OCI-LY1 (cell line): ENCODE measurements at regions not wholly inside any gene's neighbourhood (a gene's known extent, or its start where the extent isn't known, plus 50 kb on each side); places are given as distances from the start of the nearest gene placed in this dataset.

Experiments
- H2AFZ ChIP-seq: fragments of 200-600 bp; sonication (generic), shearing (Covaris generic); 2 replicates; pipeline ENCODE4 v1.6.0; 2014; ENCODE audit warnings: antibody characterized with exemption, mild to moderate bottlenecking, low read length
- H3F3A ChIP-seq: fragments of 200-600 bp; sonication (generic), shearing (Covaris generic); 2 replicates; pipeline ENCODE4 v1.6.0; 2014; ENCODE audit warnings: mild to moderate bottlenecking, antibody characterized with exemption, low read length, moderate library complexity; ENCODE audit not compliant: insufficient read depth
- H3K27ac ChIP-seq: fragments of 200-600 bp; sonication (generic); 2 replicates; pipeline ENCODE4 v1.5.1; 2014; ENCODE audit warnings: low read length, mixed run types, mild to moderate bottlenecking, low read depth; ENCODE audit not compliant: poor library complexity, severe bottlenecking
- H3K27me3 ChIP-seq: fragments of 200-600 bp; sonication (generic); 2 replicates; pipeline ENCODE4 v1.6.0; 2014; ENCODE audit warnings: antibody characterized with exemption, mild to moderate bottlenecking, low read length, moderate library complexity; ENCODE audit not compliant: insufficient read depth
- H3K36me3 ChIP-seq: fragments of 200-600 bp; sonication (generic); 2 replicates; pipeline ENCODE4 v1.6.1; 2014; ENCODE audit warnings: mild to moderate bottlenecking, antibody characterized with exemption, low read length, moderate library complexity, mixed read lengths; ENCODE audit not compliant: insufficient read depth
- H3K4me1 ChIP-seq: fragments of 200-600 bp; sonication (generic); 2 replicates; pipeline ENCODE4 v1.5.1; 2014; ENCODE audit warnings: mild to moderate bottlenecking, low read length, moderate library complexity; ENCODE audit not compliant: insufficient read depth, severe bottlenecking
- H3K4me2 ChIP-seq: fragments of 200-600 bp; sonication (generic), shearing (Covaris generic); 2 replicates; pipeline ENCODE4 v1.6.1; 2014; ENCODE audit warnings: low read length
- H3K4me3 ChIP-seq: fragments of 200-600 bp; sonication (generic); 2 replicates; pipeline ENCODE4 v1.5.1; 2014; ENCODE audit warnings: low read length, low read depth, mild to moderate bottlenecking, mixed read lengths; ENCODE audit not compliant: poor library complexity, severe bottlenecking
- H3K79me2 ChIP-seq: fragments of 200-600 bp; shearing (Covaris generic); 2 replicates; pipeline ENCODE4 v1.6.1; 2016; ENCODE audit warnings: mixed run types, low read length, mixed read lengths; ENCODE audit not compliant: insufficient read depth
- H3K9ac ChIP-seq: fragments of 200-600 bp; sonication (generic), shearing (Covaris generic); 2 replicates; pipeline ENCODE4 v1.6.1; 2014; ENCODE audit warnings: mild to moderate bottlenecking, low read length, mixed read lengths
- H3K9me2 ChIP-seq: fragments of 200-600 bp; sonication (generic), shearing (Covaris generic); 2 replicates; pipeline ENCODE4 v1.6.1; 2014; ENCODE audit warnings: low read depth, mild to moderate bottlenecking, low read length, mixed read lengths
- H3K9me3 ChIP-seq: fragments of 200-600 bp; shearing (Covaris generic); 2 replicates; pipeline ENCODE4 v1.6.1; 2014; ENCODE audit warnings: low read length, mixed read lengths
- H4K20me1 ChIP-seq: fragments of 200-600 bp; sonication (generic), shearing (Covaris generic); 2 replicates; pipeline ENCODE4 v1.6.0; 2016; ENCODE audit warnings: mild to moderate bottlenecking, low read length; ENCODE audit not compliant: insufficient read depth
- CTCF ChIP-seq: fragments of 200-600 bp; sonication (generic), shearing (Covaris generic); IDR thresholded peaks from 2 replicates; pipeline ENCODE4 v1.5.1; 2017; ENCODE audit warnings: mild to moderate bottlenecking, antibody characterized with exemption, low read length, moderate library complexity, mixed read lengths
- EZH2 ChIP-seq: fragments of 200-600 bp; sonication (generic), shearing (Covaris generic); IDR thresholded peaks from 2 replicates; pipeline ENCODE4 v1.8.0; 2017; ENCODE audit warnings: borderline replicate concordance, mixed run types, mild to moderate bottlenecking, antibody characterized with exemption, low read length, moderate library complexity, mixed read lengths

DNA sequence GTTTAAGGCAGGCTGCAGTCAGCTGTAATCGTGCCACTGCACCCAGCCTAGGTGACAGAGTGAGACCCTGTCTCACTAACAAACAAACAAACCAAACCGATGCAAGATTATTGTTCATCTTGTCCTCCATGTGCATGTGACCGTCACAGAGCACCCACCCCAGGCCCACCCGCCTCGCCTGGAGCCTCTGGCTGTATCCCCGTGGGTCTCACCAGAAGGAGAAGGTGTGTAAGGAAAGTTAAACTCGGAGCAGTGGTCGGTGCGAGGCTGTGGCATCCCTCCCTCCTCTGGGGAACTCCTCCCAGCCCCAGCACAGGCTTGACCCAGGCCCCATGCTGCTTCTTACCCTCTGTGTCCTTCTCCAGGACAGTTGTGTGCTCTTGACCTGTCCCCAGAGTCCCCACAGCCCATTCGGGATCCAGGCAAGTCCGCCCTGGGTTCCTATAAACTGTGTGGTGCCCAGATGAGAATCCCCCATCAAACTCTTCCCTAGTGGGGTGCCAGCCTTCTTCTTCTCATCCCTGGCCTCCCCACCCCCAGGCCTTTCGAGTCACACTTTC is 318.4 kb downstream of the AJAP1 start:
- no peak overlapping the region for H3K9ac ChIP-seq

GRCh38 chr1:4971666-4972065 is 317.3 kb downstream of the AJAP1 start:
- no peak overlapping the region for H3K4me2 ChIP-seq

More for the DNA sequence above, 318.4 kb downstream of the AJAP1 start:
- H3K9me3 ChIP-seq = no peaks in the 10 kb centered on the region
- no peaks in the 10 kb centered on the region for H4K20me1 ChIP-seq
- H3K36me3 ChIP-seq = no peaks in the 10 kb centered on the region
- no peaks in the 10 kb centered on the region for H3F3A ChIP-seq
- no peak overlapping the region for H3K27ac ChIP-seq
- H3K4me2 ChIP-seq = no peak overlapping the region
- H3K4me3 ChIP-seq = no peak overlapping the region
- H3K4me1 ChIP-seq = no peaks in the 10 kb centered on the region
- peaks cover 3% of the 10 kb centered on the region; the same call in 1 of the 2 replicates for H3K27me3 ChIP-seq
- no peaks in the 10 kb centered on the region for H3K9me2 ChIP-seq
- H2AFZ ChIP-seq = no peak overlapping the region
- no peaks in the 10 kb centered on the region for H3K79me2 ChIP-seq
- TF ChIP-seq EZH2 (no peak), CTCF (no peak)

GRCh38 chr1:4970532-4970931 is 316.1 kb downstream of the AJAP1 start:
- Histone ChIP-seq H3K4me2 (no peak overlapping the region), H2AFZ (no peak overlapping the region), H3K4me1 (no peaks in the 10 kb centered on the region), H3K9me3 (no peaks in the 10 kb centered on the region), H3K79me2 (no peaks in the 10 kb centered on the region), H3K9ac (no peak overlapping the region), H3K9me2 (no peaks in the 10 kb centered on the region), H3F3A (no peaks in the 10 kb centered on the region), H4K20me1 (no peaks in the 10 kb centered on the region), H3K4me3 (no peak overlapping the region), H3K36me3 (no peaks in the 10 kb centered on the region), H3K27ac (no peak overlapping the region), H3K27me3 (peaks cover 3% of the 10 kb centered on the region; the same call in 1 of the 2 replicates)
- TF ChIP-seq EZH2 (no peak), CTCF (no peak)

More at GRCh38 chr1:4971666-4972065, 317.3 kb downstream of the AJAP1 start:
- H3K27me3 ChIP-seq = peaks cover 3% of the 10 kb centered on the region; the same call in 1 of the 2 replicates
- no peaks in the 10 kb centered on the region for H3K79me2 ChIP-seq
- H3F3A ChIP-seq = no peaks in the 10 kb centered on the region
- no peak overlapping the region for H3K27ac ChIP-seq
- H3K9ac ChIP-seq = no peak overlapping the region
- H2AFZ ChIP-seq = no peak overlapping the region
- no peaks in the 10 kb centered on the region for H3K9me2 ChIP-seq
- no peaks in the 10 kb centered on the region for H3K36me3 ChIP-seq
- no peaks in the 10 kb centered on the region for H4K20me1 ChIP-seq
- no peaks in the 10 kb centered on the region for H3K4me1 ChIP-seq
- no peaks in the 10 kb centered on the region for H3K9me3 ChIP-seq
- TF ChIP-seq EZH2 = no peak
- TF ChIP-seq CTCF = no peak
- H3K4me3 ChIP-seq = no peak overlapping the region
